ENCODE measurements at regions not wholly inside any gene's neighbourhood (a gene's known extent, or its start where the extent isn't known, plus 50 kb on each side); places are given as distances from the start of the nearest gene placed in this dataset.
A peak's percentile ranks its signal among the peaks of the same experiment; 100 is the strongest.

DNA sequence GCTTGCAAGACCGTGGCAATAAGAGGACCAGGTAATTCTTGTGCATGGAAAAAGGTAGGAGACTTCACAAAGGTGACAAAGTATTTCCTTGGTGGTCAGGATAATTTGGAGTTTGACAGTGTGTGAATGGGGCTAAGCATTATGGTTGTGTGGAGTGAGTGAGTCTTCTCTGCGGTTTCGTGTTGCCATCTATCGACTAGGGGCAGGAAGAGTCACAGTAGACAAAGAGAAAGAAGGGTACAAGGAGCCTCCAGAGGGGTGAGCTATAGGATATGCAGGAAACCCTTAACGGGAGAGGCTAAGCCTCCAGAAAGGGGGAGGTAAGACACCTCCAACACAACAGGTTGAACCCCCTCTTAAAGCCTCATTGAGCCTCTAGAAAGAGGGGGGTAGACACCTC is 64.0 kb upstream of the RANBP6 start:
- TF ChIP-seq, protein P1, sequence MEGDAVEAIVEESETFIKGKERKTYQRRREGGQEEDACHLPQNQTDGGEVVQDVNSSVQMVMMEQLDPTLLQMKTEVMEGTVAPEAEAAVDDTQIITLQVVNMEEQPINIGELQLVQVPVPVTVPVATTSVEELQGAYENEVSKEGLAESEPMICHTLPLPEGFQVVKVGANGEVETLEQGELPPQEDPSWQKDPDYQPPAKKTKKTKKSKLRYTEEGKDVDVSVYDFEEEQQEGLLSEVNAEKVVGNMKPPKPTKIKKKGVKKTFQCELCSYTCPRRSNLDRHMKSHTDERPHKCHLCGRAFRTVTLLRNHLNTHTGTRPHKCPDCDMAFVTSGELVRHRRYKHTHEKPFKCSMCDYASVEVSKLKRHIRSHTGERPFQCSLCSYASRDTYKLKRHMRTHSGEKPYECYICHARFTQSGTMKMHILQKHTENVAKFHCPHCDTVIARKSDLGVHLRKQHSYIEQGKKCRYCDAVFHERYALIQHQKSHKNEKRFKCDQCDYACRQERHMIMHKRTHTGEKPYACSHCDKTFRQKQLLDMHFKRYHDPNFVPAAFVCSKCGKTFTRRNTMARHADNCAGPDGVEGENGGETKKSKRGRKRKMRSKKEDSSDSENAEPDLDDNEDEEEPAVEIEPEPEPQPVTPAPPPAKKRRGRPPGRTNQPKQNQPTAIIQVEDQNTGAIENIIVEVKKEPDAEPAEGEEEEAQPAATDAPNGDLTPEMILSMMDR (IDR thresholded peaks at IDR 0.05), result no peak
- H3K36me3 ChIP-seq (ENCODE audit: insufficient read depth, low read length), result no peaks in the 10 kb centered on the region
- ATAC-seq (ENCODE audit: poor library complexity) (no peak), DNase-seq (no peak)
- peaks cover 15% of the 10 kb centered on the region for H3K4me1 Mint-ChIP-seq (ENCODE audit: low read depth)
- intact Hi-C loops (cut with DNase I, micrococcal nuclease), result loop anchor here in 1 of 2 experiments (10.0 kb wide), 1 partner anchor 335 kb away; the partner anchor contains the start of gene UHRF2
- no peak overlapping the region for H3K27ac ChIP-seq (ENCODE audit: low read depth in 1 of 2, low read length in 2 of 2)
- peaks cover 4% of the 10 kb centered on the region for H3K4me1 ChIP-seq (ENCODE audit: insufficient read depth, low read length)
- no peaks in the 10 kb centered on the region for H3K9me3 ChIP-seq (ENCODE audit: control insufficient read depth in 1 of 2, insufficient read depth in 1 of 2, low read length in 2 of 2)
- H3K27me3 Mint-ChIP-seq, result no peaks in the 10 kb centered on the region
- no peaks in the 10 kb centered on the region for H3K27me3 ChIP-seq (ENCODE audit: control insufficient read depth in 1 of 2, insufficient read depth in 2 of 2, low read length in 2 of 2)
- peak overlapping the region; percentile 97 for H3K4me3 Mint-ChIP-seq
- H3K9me3 Mint-ChIP-seq, result no peaks in the 10 kb centered on the region
- H3K4me3 ChIP-seq (ENCODE audit: low read length), result no peak overlapping the region
- no peaks in the 10 kb centered on the region for H3K36me3 Mint-ChIP-seq (ENCODE audit: low read depth)
- POLR2A ChIA-PET, result interaction anchor here (1.3 kb wide), 1 partner anchor 678 kb away, joined by 3 read pairs; the partner anchor contains the start of gene KDM4C
- no peak overlapping the region for H3K27ac Mint-ChIP-seq
- CTCF ChIA-PET, result no interaction called here

DNA sequence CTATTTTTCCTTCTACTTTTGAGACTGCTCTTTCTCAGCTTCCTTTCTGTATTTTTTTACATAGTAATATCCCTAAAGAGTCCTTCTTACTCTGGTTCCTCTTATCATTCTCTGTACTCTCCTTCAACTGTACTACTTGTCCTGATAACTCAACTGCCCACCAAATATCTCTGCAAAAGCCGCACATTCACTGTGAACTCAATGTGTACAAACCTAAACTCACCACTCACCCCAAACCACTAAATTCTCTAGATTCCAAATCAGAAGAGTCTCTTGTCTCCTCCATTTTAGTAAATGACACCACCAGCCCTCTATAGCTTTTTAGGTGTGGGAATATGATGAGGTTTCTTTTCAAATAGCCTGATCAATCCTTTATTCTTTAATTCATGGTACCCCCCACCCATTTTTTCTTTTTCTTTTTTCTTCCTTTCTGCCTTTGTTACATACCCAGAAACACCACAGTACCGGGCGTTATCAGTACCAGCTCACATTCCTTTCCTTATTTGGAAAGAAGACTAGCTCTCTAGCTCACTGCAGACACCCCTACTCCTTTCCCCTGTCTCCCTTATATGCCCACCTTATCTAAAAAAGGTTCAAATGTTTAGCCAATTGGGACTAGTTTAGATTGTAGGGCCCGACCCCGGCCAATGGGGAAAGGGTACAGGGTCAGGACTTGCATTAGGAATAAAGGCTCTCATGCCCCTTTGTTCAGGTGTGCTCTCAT is 63.1 kb upstream of the RANBP6 start:
- DNase-seq, result no peak
- Mint-ChIP-seq H3K27ac (no peak overlapping the region), H3K4me3 (no peak overlapping the region), H3K4me1 (ENCODE audit: low read depth) (peaks cover 15% of the 10 kb centered on the region), H3K36me3 (ENCODE audit: low read depth) (no peaks in the 10 kb centered on the region), H3K9me3 (no peaks in the 10 kb centered on the region), H3K27me3 (no peaks in the 10 kb centered on the region)
- no peaks in the 10 kb centered on the region for H3K9me3 ChIP-seq (ENCODE audit: control insufficient read depth in 1 of 2, insufficient read depth in 1 of 2, low read length in 2 of 2)
- TF ChIP-seq, protein P1 (IDR thresholded peaks at IDR 0.05), result no peak
- ChIA-PET CTCF (no interaction called here), POLR2A (no interaction called here)
- no peak overlapping the region for H3K4me3 ChIP-seq (ENCODE audit: low read length)
- no peak overlapping the region for H3K27ac ChIP-seq (ENCODE audit: low read depth in 1 of 2, low read length in 2 of 2)
- H3K36me3 ChIP-seq (ENCODE audit: insufficient read depth, low read length), result no peaks in the 10 kb centered on the region
- ATAC-seq (ENCODE audit: poor library complexity), result no peak
- intact Hi-C loops (cut with DNase I, micrococcal nuclease), result loop anchor here in 1 of 2 experiments (10.0 kb wide), 1 partner anchor 336 kb away; the partner anchor contains the start of gene UHRF2
- H3K4me1 ChIP-seq (ENCODE audit: insufficient read depth, low read length), result peaks cover 4% of the 10 kb centered on the region
- H3K27me3 ChIP-seq (ENCODE audit: control insufficient read depth in 1 of 2, insufficient read depth in 2 of 2, low read length in 2 of 2), result no peaks in the 10 kb centered on the region

DNA sequence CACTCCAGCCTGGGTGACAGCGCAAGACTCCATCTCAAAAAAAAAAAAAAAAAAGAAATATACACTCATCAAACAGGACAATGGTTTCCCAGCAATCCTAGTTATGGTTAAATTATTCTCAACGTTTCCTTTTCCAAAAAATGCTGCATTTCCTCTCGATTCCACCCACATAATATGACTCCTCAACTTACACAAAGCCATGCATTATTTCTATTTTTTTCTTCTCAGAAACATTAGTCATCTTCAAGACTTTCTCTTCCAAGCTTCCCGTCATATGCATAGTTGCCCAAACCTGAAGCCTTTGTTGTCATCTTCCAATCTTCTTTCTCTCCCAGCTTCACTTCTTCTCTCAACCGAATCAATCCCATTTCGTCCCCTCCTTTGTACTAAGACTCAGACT is 61.4 kb upstream of the RANBP6 start:
- H3K27ac Mint-ChIP-seq, result no peak overlapping the region
- ATAC-seq (ENCODE audit: poor library complexity) (no peak), DNase-seq (no peak)
- intact Hi-C loops (cut with DNase I, micrococcal nuclease), result loop anchor here in 1 of 2 experiments (10.0 kb wide), 1 partner anchor 338 kb away; the partner anchor contains the start of gene UHRF2
- H3K4me3 Mint-ChIP-seq, result no peak overlapping the region
- TF ChIP-seq, protein P1 (IDR thresholded peaks at IDR 0.05), result no peak
- no peaks in the 10 kb centered on the region for H3K9me3 Mint-ChIP-seq
- Histone ChIP-seq H3K36me3 (ENCODE audit: insufficient read depth, low read length) (no peaks in the 10 kb centered on the region), H3K27ac (ENCODE audit: low read depth in 1 of 2, low read length in 2 of 2) (no peak overlapping the region), H3K4me3 (ENCODE audit: low read length) (no peak overlapping the region), H3K9me3 (ENCODE audit: control insufficient read depth in 1 of 2, insufficient read depth in 1 of 2, low read length in 2 of 2) (no peaks in the 10 kb centered on the region), H3K4me1 (ENCODE audit: insufficient read depth, low read length) (peaks cover 4% of the 10 kb centered on the region), H3K27me3 (ENCODE audit: control insufficient read depth in 1 of 2, insufficient read depth in 2 of 2, low read length in 2 of 2) (no peaks in the 10 kb centered on the region)
- peaks cover 15% of the 10 kb centered on the region for H3K4me1 Mint-ChIP-seq (ENCODE audit: low read depth)
- H3K36me3 Mint-ChIP-seq (ENCODE audit: low read depth), result no peaks in the 10 kb centered on the region
- ChIA-PET POLR2A (no interaction called here), CTCF (no interaction called here)
- no peaks in the 10 kb centered on the region for H3K27me3 Mint-ChIP-seq

Data from CD4-positive, alpha-beta T cell (primary cell).